ENCODE measurements at regions not wholly inside any gene's neighbourhood (a gene's known extent, or its start where the extent isn't known, plus 50 kb on each side); places are given as distances from the start of the nearest gene placed in this dataset.

DNA sequence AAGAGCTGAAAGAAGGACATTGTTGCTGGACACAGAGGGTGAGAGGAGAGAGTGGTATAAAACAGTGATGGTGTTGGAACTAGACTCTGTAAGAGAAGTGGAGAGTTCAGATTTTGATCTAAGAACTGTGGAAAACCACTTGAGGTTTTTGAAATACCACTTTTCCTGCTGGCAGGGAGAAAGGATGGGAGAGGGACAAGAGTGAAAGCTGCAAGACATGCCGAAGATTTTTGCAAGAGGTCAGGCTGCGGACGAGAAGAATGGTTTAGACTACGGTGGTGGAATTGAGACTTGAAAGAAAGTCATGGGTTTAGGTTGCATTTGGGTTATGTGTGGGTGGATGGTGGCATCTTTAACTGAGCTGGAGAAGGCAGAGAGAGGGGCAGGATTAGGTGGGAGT, 202.2 kb upstream of the RPS23 start:
- Histone ChIP-seq H4K5ac (ENCODE audit: insufficient read length, low read depth, low read length) (no peak overlapping the region), H2BK15ac (ENCODE audit: low read length) (no peak overlapping the region), H2AFZ (ENCODE audit: low read length) (no peak overlapping the region), H3K79me2 (ENCODE audit: control insufficient read depth in 1 of 2, insufficient read depth in 2 of 2, low read length in 2 of 2) (no peaks in the 10 kb centered on the region), H2AK5ac (ENCODE audit: low read depth, low read length) (no peak overlapping the region), H3K18ac (ENCODE audit: extremely low read depth, low read length) (no peak overlapping the region), H2BK20ac (ENCODE audit: low read length) (no peak overlapping the region), H3K23ac (ENCODE audit: insufficient read length) (no peak overlapping the region), H3K27ac (ENCODE audit: low read depth, low read length) (no peak overlapping the region), H2BK5ac (ENCODE audit: low read depth, low read length) (no peak overlapping the region), H3K9me3 (ENCODE audit: insufficient read depth in 2 of 2, low read depth in 1 of 2, low read length in 1 of 2) (no peaks in the 10 kb centered on the region), H3K9ac (replicated peaks in 1 of 4; ENCODE audit: extremely low read depth in 1 of 4, low read depth in 3 of 4, low read length in 3 of 4) (no peak overlapping the region), H4K91ac (replicated peaks; ENCODE audit: insufficient read length, low read length) (no peak overlapping the region), H3K4me1 (replicated peaks in 1 of 4; ENCODE audit: control insufficient read depth in 3 of 4, insufficient read depth in 4 of 4, low read length in 3 of 4) (no peaks in the 10 kb centered on the region; a peak in 1 of 7 replicates), H3K14ac (ENCODE audit: insufficient read length) (no peak overlapping the region), H3K56ac (replicated peaks; ENCODE audit: insufficient read length, low read depth, low read length) (no peak overlapping the region), H3K23me2 (ENCODE audit: low read depth, low read length) (no peaks in the 10 kb centered on the region), H2BK12ac (ENCODE audit: low read depth, low read length) (no peak overlapping the region), H3K4ac (replicated peaks; ENCODE audit: insufficient read length, low read depth, low read length) (no peak overlapping the region), H3K79me1 (ENCODE audit: low read depth, low read length) (no peaks in the 10 kb centered on the region), H2BK120ac (replicated peaks; ENCODE audit: low read depth, low read length) (no peak overlapping the region), H4K8ac (ENCODE audit: extremely low read depth, insufficient read depth, low read length) (no peak overlapping the region), H3K36me3 (ENCODE audit: control insufficient read depth in 2 of 4, insufficient read depth in 4 of 4, low read length in 3 of 4) (no peaks in the 10 kb centered on the region), H4K20me1 (replicated peaks in 1 of 2; ENCODE audit: control insufficient read depth in 1 of 2, insufficient read depth in 2 of 2, low read length in 2 of 2) (no peaks in the 10 kb centered on the region), H3K4me2 (ENCODE audit: insufficient read depth in 1 of 2, low read depth in 2 of 2, low read length in 2 of 2) (no peak overlapping the region), H3K27me3 (replicated peaks in 1 of 4; ENCODE audit: control insufficient read depth in 3 of 4, extremely low read depth in 1 of 4, insufficient read depth in 3 of 4, low read length in 3 of 4) (no peaks in the 10 kb centered on the region), H3K4me3 (ENCODE audit: extremely low read depth in 1 of 4, insufficient read depth in 2 of 4, low read depth in 3 of 4, low read length in 4 of 4) (no peak overlapping the region)
- ChIA-PET POLR2A (ENCODE audit: partially characterized antibody) (no interaction called here), CTCF (ENCODE audit: partially characterized antibody) (no interaction called here)
- 91% methylated on average over 4 of the region's 4 CpGs; no CpG with 5 or more reads in 1 of the 2 experiments for WGBS, 2 experiments (ENCODE audit: extremely low coverage in 1 of 2, insufficient coverage in 1 of 2, insufficient read length in 1 of 2, insufficient replicate concordance in 2 of 2, low coverage in 1 of 2, low lambda C conversion rate in 2 of 2, missing lambda C conversion rate in 1 of 2)
- DNase-seq (ENCODE audit: low read depth in 1 of 2, low spot score in 2 of 2) = no peak
- no peak for FAIRE-seq
- no peak for TF ChIP-seq CBX5 (IDR thresholded peaks at IDR 0.05; ENCODE audit: low read depth, low read length)
- TF ChIP-seq POLR2A (IDR thresholded peaks at IDR 0.05; ENCODE audit: control extremely low read depth in 1 of 2, low read depth in 2 of 2, low read length in 2 of 2) = no peak
- no peak for TF ChIP-seq RAD21 (IDR thresholded peaks at IDR 0.05 in 1 of 2, conservative IDR thresholded peaks at IDR 0.05 in 1 of 2; ENCODE audit: low read depth in 2 of 2, low read length in 2 of 2)

Measured in H1 (cell line).